ENCODE measurements at regions not wholly inside any gene's neighbourhood (a gene's known extent, or its start where the extent isn't known, plus 50 kb on each side); places are given as distances from the start of the nearest gene placed in this dataset.
"Not testable (repeated sequence)": the region's sequence is repeated elsewhere in the genome, so short reads cannot be mapped to it uniquely, and the experiment has no call there.

- FAIRE-seq = no peak
These were observed 418.6 kb upstream of the KCNMB2 start for GRCh38 chr3:178117641-178118040.

GRCh38 chr3:178119608-178120295 is 416.5 kb upstream of the KCNMB2 start:
- not testable (repeated sequence) for DNase-seq (ENCODE audit: insufficient read length, low spot score); FAIRE-seq

More at GRCh38 chr3:178117641-178118040, 418.6 kb upstream of the KCNMB2 start:
- TF ChIP-seq SPI1 (IDR thresholded peaks at IDR 0.05; ENCODE audit: low read depth, low read length) (no peak), POU2F2 (IDR thresholded peaks at IDR 0.05; ENCODE audit: low read depth, low read length) (no peak), TAF1 (IDR thresholded peaks at IDR 0.05; ENCODE audit: low read depth, low read length) (no peak), POLR2AphosphoS5 (IDR thresholded peaks at IDR 0.05; ENCODE audit: low read depth, low read length) (no peak), POLR2A (IDR thresholded peaks at IDR 0.05; ENCODE audit: low read depth, low read length) (no peak), PAX5 (IDR thresholded peaks at IDR 0.05; ENCODE audit: insufficient read depth, low read length, severe bottlenecking) (no peak)
- DNase-seq (ENCODE audit: insufficient read length, low spot score) = no peak

GRCh38 chr3:178120367-178120766 is 415.9 kb upstream of the KCNMB2 start:
- no peak for DNase-seq (ENCODE audit: insufficient read length, low spot score)
- FAIRE-seq = no peak
- TF ChIP-seq POLR2AphosphoS5 (IDR thresholded peaks at IDR 0.05; ENCODE audit: low read depth, low read length) = no peak
- no peak for TF ChIP-seq PAX5 (IDR thresholded peaks at IDR 0.05; ENCODE audit: insufficient read depth, low read length, severe bottlenecking)
- TF ChIP-seq POU2F2 (IDR thresholded peaks at IDR 0.05; ENCODE audit: low read depth, low read length) = no peak
- no peak for TF ChIP-seq TAF1 (IDR thresholded peaks at IDR 0.05; ENCODE audit: low read depth, low read length)
- TF ChIP-seq SPI1 (IDR thresholded peaks at IDR 0.05; ENCODE audit: low read depth, low read length) = no peak
- no peak for TF ChIP-seq POLR2A (IDR thresholded peaks at IDR 0.05; ENCODE audit: low read depth, low read length)

GRCh38 chr3:178126686-178127085 is 409.6 kb upstream of the KCNMB2 start:
- FAIRE-seq (no peak), DNase-seq (ENCODE audit: insufficient read length, low spot score) (no peak)
- TF ChIP-seq SPI1 (IDR thresholded peaks at IDR 0.05; ENCODE audit: low read depth, low read length) (no peak), TAF1 (IDR thresholded peaks at IDR 0.05; ENCODE audit: low read depth, low read length) (no peak), POLR2AphosphoS5 (IDR thresholded peaks at IDR 0.05; ENCODE audit: low read depth, low read length) (no peak), POU2F2 (IDR thresholded peaks at IDR 0.05; ENCODE audit: low read depth, low read length) (no peak), POLR2A (IDR thresholded peaks at IDR 0.05; ENCODE audit: low read depth, low read length) (no peak), PAX5 (IDR thresholded peaks at IDR 0.05; ENCODE audit: insufficient read depth, low read length, severe bottlenecking) (no peak)

- no peak for FAIRE-seq
- TF ChIP-seq POU2F2 (IDR thresholded peaks at IDR 0.05; ENCODE audit: low read depth, low read length) = no peak
- TF ChIP-seq SPI1 (IDR thresholded peaks at IDR 0.05; ENCODE audit: low read depth, low read length) = no peak
- no peak for TF ChIP-seq PAX5 (IDR thresholded peaks at IDR 0.05; ENCODE audit: insufficient read depth, low read length, severe bottlenecking)
- TF ChIP-seq TAF1 (IDR thresholded peaks at IDR 0.05; ENCODE audit: low read depth, low read length) = no peak
- TF ChIP-seq POLR2AphosphoS5 (IDR thresholded peaks at IDR 0.05; ENCODE audit: low read depth, low read length) = no peak
- no peak for TF ChIP-seq POLR2A (IDR thresholded peaks at IDR 0.05; ENCODE audit: low read depth, low read length)
- no peak for DNase-seq (ENCODE audit: insufficient read length, low spot score)
These were observed 409.0 kb upstream of the KCNMB2 start for GRCh38 chr3:178127221-178127620.

- DNase-seq (ENCODE audit: insufficient read length, low spot score) (no peak), FAIRE-seq (no peak)
- TF ChIP-seq POLR2AphosphoS5 (IDR thresholded peaks at IDR 0.05; ENCODE audit: low read depth, low read length) = no peak
- no peak for TF ChIP-seq PAX5 (IDR thresholded peaks at IDR 0.05; ENCODE audit: insufficient read depth, low read length, severe bottlenecking)
- TF ChIP-seq SPI1 (IDR thresholded peaks at IDR 0.05; ENCODE audit: low read depth, low read length) = no peak
- no peak for TF ChIP-seq POU2F2 (IDR thresholded peaks at IDR 0.05; ENCODE audit: low read depth, low read length)
These were observed 407.1 kb upstream of the KCNMB2 start for GRCh38 chr3:178129109-178129508.

GRCh38 chr3:178131801-178132200 is 404.4 kb upstream of the KCNMB2 start:
- TF ChIP-seq TAF1 (IDR thresholded peaks at IDR 0.05; ENCODE audit: low read depth, low read length) = no peak
- TF ChIP-seq PAX5 (IDR thresholded peaks at IDR 0.05; ENCODE audit: insufficient read depth, low read length, severe bottlenecking) = no peak
- TF ChIP-seq POLR2AphosphoS5 (IDR thresholded peaks at IDR 0.05; ENCODE audit: low read depth, low read length) = no peak
- TF ChIP-seq POLR2A (IDR thresholded peaks at IDR 0.05; ENCODE audit: low read depth, low read length) = no peak
- TF ChIP-seq POU2F2 (IDR thresholded peaks at IDR 0.05; ENCODE audit: low read depth, low read length) = no peak
- no peak for TF ChIP-seq SPI1 (IDR thresholded peaks at IDR 0.05; ENCODE audit: low read depth, low read length)
- no peak for DNase-seq (ENCODE audit: insufficient read length, low spot score)
- no peak for FAIRE-seq

- no peak for DNase-seq (ENCODE audit: insufficient read length, low spot score)
- FAIRE-seq = no peak
- TF ChIP-seq SPI1 (IDR thresholded peaks at IDR 0.05; ENCODE audit: low read depth, low read length) = no peak
- no peak for TF ChIP-seq TAF1 (IDR thresholded peaks at IDR 0.05; ENCODE audit: low read depth, low read length)
- no peak for TF ChIP-seq POLR2A (IDR thresholded peaks at IDR 0.05; ENCODE audit: low read depth, low read length)
- TF ChIP-seq PAX5 (IDR thresholded peaks at IDR 0.05; ENCODE audit: insufficient read depth, low read length, severe bottlenecking) = no peak
- no peak for TF ChIP-seq POU2F2 (IDR thresholded peaks at IDR 0.05; ENCODE audit: low read depth, low read length)
- TF ChIP-seq POLR2AphosphoS5 (IDR thresholded peaks at IDR 0.05; ENCODE audit: low read depth, low read length) = no peak
These were observed 399.0 kb upstream of the KCNMB2 start for GRCh38 chr3:178137206-178137605.

- TF ChIP-seq POU2F2 (IDR thresholded peaks at IDR 0.05; ENCODE audit: low read depth, low read length) = no peak
- TF ChIP-seq PAX5 (IDR thresholded peaks at IDR 0.05; ENCODE audit: insufficient read depth, low read length, severe bottlenecking) = no peak
- TF ChIP-seq TAF1 (IDR thresholded peaks at IDR 0.05; ENCODE audit: low read depth, low read length) = no peak
- TF ChIP-seq POLR2AphosphoS5 (IDR thresholded peaks at IDR 0.05; ENCODE audit: low read depth, low read length) = no peak
- TF ChIP-seq POLR2A (IDR thresholded peaks at IDR 0.05; ENCODE audit: low read depth, low read length) = no peak
- TF ChIP-seq SPI1 (IDR thresholded peaks at IDR 0.05; ENCODE audit: low read depth, low read length) = no peak
- DNase-seq (ENCODE audit: insufficient read length, low spot score) = no peak
- FAIRE-seq = no peak
These were observed 398.4 kb upstream of the KCNMB2 start for GRCh38 chr3:178137831-178138230.

- FAIRE-seq = no peak
These were observed 397.1 kb upstream of the KCNMB2 start for GRCh38 chr3:178139116-178139515.

More at GRCh38 chr3:178139116-178139515, 397.1 kb upstream of the KCNMB2 start:
- TF ChIP-seq PAX5 (IDR thresholded peaks at IDR 0.05; ENCODE audit: insufficient read depth, low read length, severe bottlenecking) (no peak), POLR2AphosphoS5 (IDR thresholded peaks at IDR 0.05; ENCODE audit: low read depth, low read length) (no peak), TAF1 (IDR thresholded peaks at IDR 0.05; ENCODE audit: low read depth, low read length) (no peak), POLR2A (IDR thresholded peaks at IDR 0.05; ENCODE audit: low read depth, low read length) (no peak), SPI1 (IDR thresholded peaks at IDR 0.05; ENCODE audit: low read depth, low read length) (no peak), POU2F2 (IDR thresholded peaks at IDR 0.05; ENCODE audit: low read depth, low read length) (no peak)
- DNase-seq (ENCODE audit: insufficient read length, low spot score) = no peak

All from GM12891 (cell line).